Activated CD4-positive, alpha-beta T cell treated with anti-CD3 and anti-CD28 coated beads, Interleukin-2, amount 50 U/mL, for 1 hour (primary cell): ENCODE measurements at regions not wholly inside any gene's neighbourhood (a gene's known extent, or its start where the extent isn't known, plus 50 kb on each side); places are given as distances from the start of the nearest gene placed in this dataset.
"Not testable (repeated sequence)": the region's sequence is repeated elsewhere in the genome, so short reads cannot be mapped to it uniquely, and the experiment has no call there.

ENCODE experiments used
- DNase-seq: peaks from one replicate; pipeline ENCODE4 v3.0.0-alpha.2; 2020

DNA sequence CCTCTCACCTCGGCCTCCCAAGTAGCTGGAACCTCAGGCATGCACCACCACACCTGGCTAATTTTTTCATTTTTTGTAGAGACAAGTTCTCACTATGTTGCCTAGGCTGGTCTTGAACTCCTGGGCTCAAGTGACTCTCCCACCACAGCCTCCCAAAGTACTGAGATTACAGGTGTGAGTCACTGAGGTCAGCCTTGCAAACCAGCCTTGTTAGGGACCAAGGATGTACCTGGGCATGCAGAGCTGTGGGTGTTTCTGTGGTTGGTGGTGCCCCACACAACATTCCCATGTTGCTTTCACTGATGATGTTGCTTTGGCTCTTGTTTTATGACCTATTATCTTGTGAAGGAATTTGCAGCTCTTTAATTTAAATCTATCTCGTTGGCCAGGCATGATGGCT is 54.8 kb downstream of the OTUD1 start:
- DNase-seq, result no peak

DNA sequence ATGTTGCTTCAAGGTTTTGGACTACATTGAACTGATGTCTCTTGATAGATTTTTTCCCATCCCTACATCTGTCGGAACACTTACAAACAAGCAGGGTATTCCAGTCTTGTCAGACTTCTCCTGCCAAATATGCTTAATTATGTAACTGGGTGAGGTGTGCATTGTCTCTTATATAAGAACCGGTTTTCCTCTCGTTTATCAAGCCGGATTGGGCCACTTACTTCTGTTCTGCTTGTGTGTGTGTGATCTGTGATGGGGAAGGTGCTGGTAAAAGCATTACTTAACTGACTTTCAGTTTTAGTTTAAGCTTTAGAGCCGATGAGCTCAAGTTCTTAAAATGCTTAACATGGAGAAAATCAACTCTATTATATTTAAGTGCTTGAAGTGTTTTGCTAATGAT is 57.9 kb downstream of the OTUD1 start:
- DNase-seq, result no peak

- no peak for DNase-seq
Observed at GRCh38 chr10:23499372-23500132, 60.7 kb downstream of the OTUD1 start.

- DNase-seq, result no peak
Observed at GRCh38 chr10:23505797-23506465, 67.1 kb downstream of the OTUD1 start.

- no peak for DNase-seq
Observed at GRCh38 chr10:23512355-23513058, 73.6 kb downstream of the OTUD1 start.

- not testable (repeated sequence) for DNase-seq
Observed at GRCh38 chr10:23513621-23514020, 74.7 kb downstream of the OTUD1 start.

DNA sequence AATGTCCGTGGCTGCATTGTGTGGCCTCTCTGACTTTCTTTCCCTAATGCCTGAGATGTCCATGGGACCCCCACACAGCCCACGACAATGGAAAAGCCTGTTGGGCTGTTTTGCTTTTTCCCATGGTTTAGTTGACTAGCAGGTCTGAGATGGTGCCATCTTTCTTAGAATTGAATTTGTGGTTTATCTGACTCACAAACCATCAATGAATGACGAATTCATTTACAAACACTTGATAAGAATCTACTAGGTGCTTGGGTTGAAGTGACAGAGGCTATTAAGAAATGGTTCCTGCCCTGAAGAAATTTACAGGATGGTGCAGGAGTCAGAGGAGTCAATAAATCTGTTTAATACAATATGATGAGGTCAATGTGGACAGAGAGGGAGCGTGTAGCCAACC is 75.4 kb downstream of the OTUD1 start:
- DNase-seq, result no peak

DNA sequence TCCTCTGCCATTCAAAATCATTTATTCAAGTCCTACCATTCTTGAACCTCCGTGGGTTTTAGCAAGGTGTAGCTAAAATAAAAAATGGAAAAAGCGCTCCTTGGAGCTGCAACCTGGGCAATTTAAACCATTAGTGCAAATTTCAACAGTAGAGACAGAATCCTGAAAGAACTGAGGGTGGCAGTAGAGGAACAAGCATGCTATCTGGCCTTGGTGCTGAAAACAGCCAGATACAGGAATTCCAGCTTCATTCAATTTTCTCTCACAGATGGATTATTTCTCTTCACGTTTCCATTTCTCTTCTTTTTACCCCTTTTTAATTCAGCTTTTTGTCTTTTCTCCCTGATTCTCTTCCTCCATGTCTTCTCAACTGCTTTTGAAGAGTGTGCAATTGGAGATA is 77.7 kb downstream of the OTUD1 start:
- DNase-seq, result no peak

DNA sequence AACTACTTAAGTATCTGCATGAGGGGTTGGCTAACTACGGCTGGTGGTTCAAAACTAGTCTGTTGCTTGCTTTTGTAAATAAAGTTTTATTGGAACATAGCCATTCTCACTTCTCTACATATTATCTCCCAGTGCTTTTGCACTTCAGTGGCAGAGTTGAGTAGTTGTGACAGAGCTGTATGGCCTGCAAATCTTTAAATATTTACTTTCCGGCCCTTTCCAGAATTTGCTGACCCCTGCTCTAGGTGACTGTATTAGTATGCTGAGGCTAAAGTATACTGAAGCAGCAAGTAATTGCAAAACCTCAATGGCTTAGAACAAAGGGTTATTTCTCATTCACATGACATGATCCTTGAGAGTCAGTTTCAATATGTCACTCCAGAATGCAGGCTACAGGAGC is 78.3 kb downstream of the OTUD1 start:
- no peak for DNase-seq

- DNase-seq, result no peak
Observed at GRCh38 chr10:23521735-23522134, 82.9 kb downstream of the OTUD1 start.

GRCh38 chr10:23522345-23522744 is 83.5 kb downstream of the OTUD1 start:
- no peak for DNase-seq

DNA sequence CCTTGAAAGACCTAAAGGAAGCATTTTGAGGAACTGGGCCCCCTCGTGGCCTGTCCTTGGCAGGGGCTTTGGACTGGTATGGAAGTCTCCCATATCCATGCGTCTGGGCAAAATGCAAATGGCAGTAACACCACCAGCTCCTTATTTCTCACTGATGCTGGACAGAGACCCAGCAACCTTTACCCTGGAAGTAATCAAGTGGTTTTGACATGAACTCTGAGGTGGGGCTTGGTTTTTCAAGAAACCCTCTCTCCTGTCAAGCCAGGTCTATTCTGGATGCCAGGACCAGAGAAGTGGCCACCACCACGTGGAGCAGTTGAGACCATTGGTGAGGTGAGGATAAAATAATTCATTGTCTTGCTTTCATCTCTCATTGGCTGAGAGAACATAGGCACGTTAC is 84.4 kb downstream of the OTUD1 start:
- DNase-seq, result no peak

- no peak for DNase-seq
Observed at GRCh38 chr10:23525406-23525805, 86.5 kb downstream of the OTUD1 start.

DNA sequence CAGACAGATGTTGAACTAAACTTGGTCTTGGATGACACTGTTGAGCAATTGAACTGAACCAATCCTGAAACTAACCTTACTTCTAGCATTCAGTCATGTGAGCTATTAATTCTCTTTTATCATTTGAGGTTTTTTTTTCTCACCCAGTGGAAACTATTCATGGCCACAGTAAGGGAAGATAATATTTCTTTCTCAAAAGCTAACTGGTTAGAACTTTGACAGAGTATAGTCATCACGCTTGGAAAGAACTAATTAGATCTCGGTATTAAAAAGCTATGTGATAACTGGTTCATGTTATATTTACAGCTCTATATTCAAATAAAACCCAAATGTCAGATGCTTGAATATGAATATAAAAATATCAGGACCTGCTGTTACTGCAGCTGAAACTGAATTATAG is 89.5 kb downstream of the OTUD1 start:
- DNase-seq, result no peak

- DNase-seq, result no peak
Observed at GRCh38 chr10:23529625-23530024, 90.8 kb downstream of the OTUD1 start.

DNA sequence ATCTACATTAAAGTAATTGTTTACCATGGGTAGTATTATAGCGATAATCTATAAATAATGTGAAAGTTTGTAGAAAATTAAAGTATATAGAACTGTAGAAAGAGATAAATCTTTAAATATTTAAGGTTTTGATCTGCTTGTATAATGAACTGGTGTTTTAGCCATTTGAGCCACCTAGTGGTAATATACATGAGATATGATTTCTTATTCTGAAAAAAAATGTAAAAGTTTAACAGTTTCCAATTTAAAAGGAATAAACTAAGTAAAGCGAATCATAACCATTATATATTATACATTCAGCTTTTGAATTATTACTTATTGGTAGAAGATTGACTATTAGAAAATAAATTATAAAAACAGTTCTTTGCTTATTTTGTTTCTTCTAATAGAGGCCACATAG is 91.2 kb downstream of the OTUD1 start:
- DNase-seq, result no peak

GRCh38 chr10:23533212-23533611 is 94.3 kb downstream of the OTUD1 start:
- no peak for DNase-seq

- DNase-seq, result no peak
Observed at GRCh38 chr10:23534326-23534725, 95.5 kb downstream of the OTUD1 start.

- no peak for DNase-seq
Observed at GRCh38 chr10:23534761-23535160, 95.9 kb downstream of the OTUD1 start.

DNA sequence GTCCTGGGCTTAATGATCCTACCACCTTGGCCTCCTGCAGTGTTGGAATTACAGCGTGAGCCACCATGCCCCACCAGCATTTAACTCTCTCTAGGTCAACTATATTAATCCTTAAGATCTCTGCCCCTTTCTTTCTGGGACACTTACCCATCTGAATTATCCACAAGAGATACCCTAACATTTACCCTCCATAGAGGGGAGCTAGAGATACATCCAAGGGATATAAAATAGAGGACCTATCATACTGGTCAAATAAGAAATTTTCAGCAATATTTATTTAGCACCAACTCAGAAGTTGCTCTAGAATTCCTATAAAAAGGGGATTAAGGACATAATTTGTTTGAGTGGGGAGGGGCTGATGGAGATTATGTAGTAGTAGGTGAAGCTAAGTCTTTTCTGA is 96.5 kb downstream of the OTUD1 start:
- no peak for DNase-seq

DNA sequence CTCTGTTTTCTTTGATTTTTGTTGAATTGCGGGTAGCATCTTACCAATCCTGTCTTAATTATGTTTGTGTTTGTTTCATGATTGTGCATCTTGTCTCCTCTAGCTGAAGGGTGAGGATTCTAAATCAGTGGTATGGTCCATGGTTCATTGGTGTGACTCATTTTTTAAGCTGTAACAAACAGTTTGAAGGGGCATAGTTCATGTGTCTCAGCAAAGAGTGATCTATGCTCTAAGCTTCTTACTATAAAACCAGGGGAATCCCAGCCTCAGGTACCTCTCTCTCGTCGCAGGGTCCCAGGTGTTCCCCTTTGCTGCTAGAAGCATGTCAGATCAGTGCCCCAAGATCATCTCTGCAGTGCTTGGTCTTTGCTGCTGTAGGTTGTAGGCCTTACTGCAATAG is 100.1 kb downstream of the OTUD1 start:
- DNase-seq, result no peak

GRCh38 chr10:23540401-23541030 is 101.6 kb downstream of the OTUD1 start:
- no peak for DNase-seq

DNA sequence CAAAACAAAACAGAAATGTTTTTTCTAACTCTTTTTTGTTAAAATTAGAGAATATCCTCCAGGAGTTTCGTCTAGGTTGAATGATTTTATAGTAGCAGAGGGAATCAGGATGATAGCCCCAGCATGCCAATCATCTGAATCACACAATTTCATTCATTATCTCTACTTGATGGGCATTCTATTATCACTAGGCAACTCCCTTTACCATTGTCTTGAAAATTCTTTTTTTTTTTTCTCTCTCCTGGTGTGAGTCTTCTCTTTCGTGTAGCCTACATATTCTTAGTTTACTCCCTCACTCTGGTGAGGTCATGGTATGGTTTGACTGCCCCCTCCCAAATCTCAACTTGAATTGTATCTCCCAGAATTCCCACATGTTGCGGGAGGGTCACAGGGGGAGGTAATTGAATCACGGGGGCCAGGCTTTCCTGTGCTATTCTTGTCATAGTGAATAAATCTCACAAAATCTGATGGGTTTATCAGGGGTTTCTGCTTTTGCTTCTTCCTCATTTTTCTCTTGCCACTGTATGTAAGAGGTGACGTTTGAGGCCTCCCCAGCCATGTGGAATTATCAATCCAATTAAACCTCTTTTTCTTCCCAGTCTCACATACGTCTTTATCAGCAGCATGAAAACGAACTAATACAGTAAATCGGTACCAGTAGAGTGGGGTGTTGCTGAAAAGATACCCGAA is 105.0 kb downstream of the OTUD1 start:
- DNase-seq, result no peak
